ENCODE measurements at regions not wholly inside any gene's neighbourhood (a gene's known extent, or its start where the extent isn't known, plus 50 kb on each side); places are given as distances from the start of the nearest gene placed in this dataset.

DNA sequence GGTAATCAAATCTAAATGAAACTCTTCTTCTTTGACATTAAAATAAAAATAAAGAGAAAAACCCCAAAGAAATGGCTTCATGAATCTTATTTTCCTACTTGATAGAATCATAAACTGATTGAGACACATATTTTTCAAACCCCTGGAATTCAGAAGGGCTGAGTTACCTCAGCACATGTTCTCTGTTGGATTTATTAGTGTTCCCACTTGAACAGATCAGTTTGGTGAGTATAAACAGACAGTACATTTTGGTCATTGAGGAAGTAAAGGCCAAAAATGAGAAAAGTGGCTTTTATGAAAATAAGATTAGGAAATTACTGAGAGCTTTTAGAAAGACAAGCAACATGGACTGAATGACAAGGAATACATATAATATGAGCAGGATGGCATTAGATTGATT is 620.4 kb downstream of the ANKRD50 start:
- no peaks in the 10 kb centered on the region for H3K36me3 ChIP-seq
- no peak overlapping the region for H3K27ac ChIP-seq
- H3K9me3 ChIP-seq (ENCODE audit: severe bottlenecking) = no peaks in the 10 kb centered on the region
- TF ChIP-seq, protein P1, sequence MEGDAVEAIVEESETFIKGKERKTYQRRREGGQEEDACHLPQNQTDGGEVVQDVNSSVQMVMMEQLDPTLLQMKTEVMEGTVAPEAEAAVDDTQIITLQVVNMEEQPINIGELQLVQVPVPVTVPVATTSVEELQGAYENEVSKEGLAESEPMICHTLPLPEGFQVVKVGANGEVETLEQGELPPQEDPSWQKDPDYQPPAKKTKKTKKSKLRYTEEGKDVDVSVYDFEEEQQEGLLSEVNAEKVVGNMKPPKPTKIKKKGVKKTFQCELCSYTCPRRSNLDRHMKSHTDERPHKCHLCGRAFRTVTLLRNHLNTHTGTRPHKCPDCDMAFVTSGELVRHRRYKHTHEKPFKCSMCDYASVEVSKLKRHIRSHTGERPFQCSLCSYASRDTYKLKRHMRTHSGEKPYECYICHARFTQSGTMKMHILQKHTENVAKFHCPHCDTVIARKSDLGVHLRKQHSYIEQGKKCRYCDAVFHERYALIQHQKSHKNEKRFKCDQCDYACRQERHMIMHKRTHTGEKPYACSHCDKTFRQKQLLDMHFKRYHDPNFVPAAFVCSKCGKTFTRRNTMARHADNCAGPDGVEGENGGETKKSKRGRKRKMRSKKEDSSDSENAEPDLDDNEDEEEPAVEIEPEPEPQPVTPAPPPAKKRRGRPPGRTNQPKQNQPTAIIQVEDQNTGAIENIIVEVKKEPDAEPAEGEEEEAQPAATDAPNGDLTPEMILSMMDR (IDR thresholded peaks at IDR 0.05; ENCODE audit: low read depth, low read length) = no peak
- H3K27me3 ChIP-seq (ENCODE audit: insufficient read depth, low read depth, severe bottlenecking) = no peaks in the 10 kb centered on the region
- DNase-seq = no peak
- no peak overlapping the region for H3K4me3 ChIP-seq (ENCODE audit: low read depth, low read length)

DNA sequence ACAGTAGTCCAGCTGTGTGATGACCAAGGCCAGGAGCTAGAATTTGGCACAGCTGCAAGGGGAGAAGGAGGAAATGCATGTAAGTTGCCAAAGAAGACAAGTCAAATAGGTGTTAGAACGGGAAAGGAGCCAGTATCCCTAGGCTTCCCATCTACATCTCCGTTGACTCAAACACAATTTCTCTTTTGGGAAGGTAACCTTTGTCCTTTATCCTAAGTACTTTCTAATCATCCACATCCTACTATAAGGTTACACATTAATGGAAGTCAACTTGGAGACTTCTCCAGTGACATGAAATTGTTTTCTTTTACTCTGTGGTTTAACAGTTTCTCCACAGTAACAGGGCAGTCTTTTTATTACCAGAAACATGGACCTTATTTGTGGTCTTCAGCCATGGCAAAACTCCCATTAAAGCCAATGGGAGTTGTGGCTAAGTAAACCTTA is 620.0 kb downstream of the ANKRD50 start:
- H3K36me3 ChIP-seq = no peaks in the 10 kb centered on the region
- no peaks in the 10 kb centered on the region for H3K27me3 ChIP-seq (ENCODE audit: insufficient read depth, low read depth, severe bottlenecking)
- no peak overlapping the region for H3K27ac ChIP-seq
- no peak for DNase-seq
- H3K9me3 ChIP-seq (ENCODE audit: severe bottlenecking) = no peaks in the 10 kb centered on the region
- TF ChIP-seq, protein P1 (IDR thresholded peaks at IDR 0.05; ENCODE audit: low read depth, low read length) = no peak
- H3K4me3 ChIP-seq (ENCODE audit: low read depth, low read length) = no peak overlapping the region

DNA sequence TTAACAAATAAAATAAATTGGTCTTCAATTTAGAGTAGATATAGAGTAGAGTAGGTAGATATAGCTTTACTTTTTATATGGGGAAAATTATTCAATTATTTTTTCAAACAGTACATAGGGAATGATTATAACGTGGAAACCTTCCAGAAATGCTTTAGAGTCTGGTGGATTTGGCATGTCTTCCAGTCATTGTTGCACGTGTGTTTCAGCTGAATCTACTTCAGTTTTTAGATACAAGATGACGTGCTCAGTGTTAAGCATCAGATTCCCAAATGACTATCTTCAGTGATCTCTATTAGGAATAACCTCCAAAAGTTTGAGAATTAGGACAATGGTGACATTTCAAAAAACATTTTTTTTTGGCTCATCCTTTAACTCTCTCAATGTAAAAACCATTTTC is 616.9 kb downstream of the ANKRD50 start:
- DNase-seq = no peak
- TF ChIP-seq, protein P1 (IDR thresholded peaks at IDR 0.05; ENCODE audit: low read depth, low read length) = no peak
- no peak overlapping the region for H3K4me3 ChIP-seq (ENCODE audit: low read depth, low read length)
- H3K9me3 ChIP-seq (ENCODE audit: severe bottlenecking) = no peaks in the 10 kb centered on the region
- H3K36me3 ChIP-seq = no peaks in the 10 kb centered on the region
- H3K27me3 ChIP-seq (ENCODE audit: insufficient read depth, low read depth, severe bottlenecking) = no peaks in the 10 kb centered on the region
- H3K27ac ChIP-seq = no peak overlapping the region

DNA sequence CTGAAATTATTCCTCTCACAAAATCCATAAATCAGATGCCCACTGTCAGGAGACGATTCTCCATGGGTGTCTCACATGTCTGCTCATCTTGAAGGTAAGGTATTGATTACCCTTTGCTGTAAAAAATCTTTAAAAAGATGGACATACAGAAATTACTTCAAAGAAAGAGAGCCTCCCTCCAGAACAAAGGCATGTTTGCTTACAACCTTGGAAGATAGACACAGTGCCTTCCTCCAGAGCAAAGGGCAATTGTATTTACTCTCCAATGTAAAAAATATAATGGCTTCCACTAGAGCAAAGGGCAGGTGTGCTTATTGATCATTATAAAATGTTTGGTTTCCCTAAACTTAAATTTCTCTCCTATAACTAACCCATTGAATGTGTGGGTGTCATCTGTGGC is 616.2 kb downstream of the ANKRD50 start:
- Histone ChIP-seq H3K36me3 (no peaks in the 10 kb centered on the region), H3K4me3 (ENCODE audit: low read depth, low read length) (no peak overlapping the region), H3K9me3 (ENCODE audit: severe bottlenecking) (no peaks in the 10 kb centered on the region), H3K27me3 (ENCODE audit: insufficient read depth, low read depth, severe bottlenecking) (no peaks in the 10 kb centered on the region), H3K27ac (no peak overlapping the region)
- TF ChIP-seq, protein P1 (IDR thresholded peaks at IDR 0.05; ENCODE audit: low read depth, low read length) = no peak
- no peak for DNase-seq

DNA sequence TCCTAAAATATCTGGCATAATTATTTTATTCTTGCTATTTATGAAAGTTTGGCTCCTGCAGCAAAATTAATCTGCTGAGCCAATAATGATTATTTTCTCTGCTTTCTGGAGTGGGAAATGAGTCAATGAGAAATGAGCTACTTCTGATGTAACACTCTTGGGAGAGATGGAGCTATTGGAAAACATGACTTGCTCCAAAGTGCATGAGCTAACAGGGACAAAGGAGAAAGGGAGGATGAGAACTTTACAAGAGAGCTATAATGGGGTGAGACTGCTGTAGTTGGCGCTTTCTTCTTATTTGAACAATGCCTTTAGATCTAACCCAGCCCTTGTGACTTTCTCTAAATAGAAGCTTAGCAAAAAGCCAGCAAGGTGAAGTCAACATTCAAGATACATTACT is 615.1 kb downstream of the ANKRD50 start:
- Histone ChIP-seq H3K27me3 (ENCODE audit: insufficient read depth, low read depth, severe bottlenecking) (no peaks in the 10 kb centered on the region), H3K27ac (no peak overlapping the region), H3K36me3 (no peaks in the 10 kb centered on the region), H3K4me3 (ENCODE audit: low read depth, low read length) (no peak overlapping the region), H3K9me3 (ENCODE audit: severe bottlenecking) (no peaks in the 10 kb centered on the region)
- no peak for DNase-seq
- TF ChIP-seq, protein P1 (IDR thresholded peaks at IDR 0.05; ENCODE audit: low read depth, low read length) = no peak

DNA sequence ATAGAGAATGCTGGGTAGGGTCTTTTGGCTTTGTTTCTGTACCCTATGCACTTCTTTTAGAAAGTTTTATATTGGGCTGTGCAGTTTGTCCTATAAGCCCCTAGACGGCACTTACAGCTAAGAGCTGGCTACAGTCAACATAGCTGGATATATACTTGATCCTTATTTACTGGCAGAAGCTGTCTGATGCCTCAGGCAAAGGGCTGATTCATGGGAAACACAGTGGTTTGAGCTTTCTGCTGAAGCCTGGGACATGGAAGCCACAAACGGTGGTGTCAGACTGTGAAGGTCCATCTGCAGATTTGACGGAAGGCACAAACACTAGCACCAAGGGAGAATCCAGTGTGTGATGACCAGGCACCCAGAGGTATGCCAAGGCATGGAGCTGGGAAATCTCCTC is 608.4 kb downstream of the ANKRD50 start:
- TF ChIP-seq, protein P1 (IDR thresholded peaks at IDR 0.05; ENCODE audit: low read depth, low read length) = no peak
- Histone ChIP-seq H3K9me3 (ENCODE audit: severe bottlenecking) (no peaks in the 10 kb centered on the region), H3K4me3 (ENCODE audit: low read depth, low read length) (no peak overlapping the region), H3K27me3 (ENCODE audit: insufficient read depth, low read depth, severe bottlenecking) (no peaks in the 10 kb centered on the region), H3K36me3 (no peaks in the 10 kb centered on the region), H3K27ac (no peak overlapping the region)
- DNase-seq = no peak
